Lung microvascular endothelial cell (primary cell): ENCODE measurements at regions not wholly inside any gene's neighbourhood (a gene's known extent, or its start where the extent isn't known, plus 50 kb on each side); places are given as distances from the start of the nearest gene placed in this dataset.
A peak's percentile ranks its signal among the peaks of the same experiment; 100 is the strongest.
"Not testable (repeated sequence)": the region's sequence is repeated elsewhere in the genome, so short reads cannot be mapped to it uniquely, and the experiment has no call there.

ENCODE experiments used
- DNase-seq, 2 donors: peaks; one replicate each; pipeline versions ENCODE4 v3.0.0 to v3.0.0-alpha.2; 2010; ENCODE audit warnings: low read depth in 2 of 2

GRCh38 chrX:139044680-139045079, 333.2 kb upstream of the FGF13 start:
- DNase-seq: no peak

- DNase-seq: no peak
These were observed 327.5 kb upstream of the FGF13 start for GRCh38 chrX:139039041-139039440.

- DNase-seq: no peak
These were observed 315.3 kb upstream of the FGF13 start for GRCh38 chrX:139026811-139027210.

- peak in 1 of 2 donors; percentile 69 for DNase-seq
These were observed 314.9 kb upstream of the FGF13 start for GRCh38 chrX:139026406-139026805.

- DNase-seq: no peak
These were observed 314.3 kb upstream of the FGF13 start for GRCh38 chrX:139025816-139026215.

GRCh38 chrX:139023531-139023930, 312.0 kb upstream of the FGF13 start:
- no peak for DNase-seq

- no peak for DNase-seq
These were observed 309.3 kb upstream of the FGF13 start for GRCh38 chrX:139020801-139021200.

GRCh38 chrX:139018436-139018835, 306.9 kb upstream of the FGF13 start:
- no peak for DNase-seq

- DNase-seq: no peak
These were observed 304.1 kb upstream of the FGF13 start for GRCh38 chrX:139015627-139016026.

GRCh38 chrX:139008185-139008584, 296.7 kb upstream of the FGF13 start:
- no peak for DNase-seq

GRCh38 chrX:139003856-139004527, 292.5 kb upstream of the FGF13 start:
- not testable (repeated sequence) for DNase-seq

GRCh38 chrX:139002319-139002718, 290.8 kb upstream of the FGF13 start:
- DNase-seq: no peak

- DNase-seq: no peak
These were observed 284.8 kb upstream of the FGF13 start for GRCh38 chrX:138996268-138996667.

- no peak for DNase-seq
These were observed 283.9 kb upstream of the FGF13 start for GRCh38 chrX:138995458-138995857.

- DNase-seq: not testable (repeated sequence)
These were observed 278.9 kb upstream of the FGF13 start for GRCh38 chrX:138990425-138990824.

GRCh38 chrX:138986866-138987265, 275.3 kb upstream of the FGF13 start:
- DNase-seq: no peak

GRCh38 chrX:138986235-138986634, 274.7 kb upstream of the FGF13 start:
- DNase-seq: peak in 1 of 2 donors; percentile 54

- no peak for DNase-seq
These were observed 270.8 kb upstream of the FGF13 start for GRCh38 chrX:138982365-138982764.

GRCh38 chrX:138964501-138964900, 253.0 kb upstream of the FGF13 start:
- peak in 1 of 2 donors; percentile 73 for DNase-seq

GRCh38 chrX:138962419-138962818, 250.9 kb upstream of the FGF13 start:
- DNase-seq: not testable (repeated sequence)

- DNase-seq: no peak
These were observed 243.5 kb upstream of the FGF13 start for GRCh38 chrX:138954976-138955375.

- peak; percentile 12 to 35 for DNase-seq
These were observed 235.4 kb upstream of the FGF13 start for GRCh38 chrX:138946926-138947325.

GRCh38 chrX:138945219-138945618, 233.7 kb upstream of the FGF13 start:
- no peak for DNase-seq

- no peak for DNase-seq
These were observed 227.5 kb upstream of the FGF13 start for GRCh38 chrX:138939038-138939437.
